ENCODE measurements at regions not wholly inside any gene's neighbourhood (a gene's known extent, or its start where the extent isn't known, plus 50 kb on each side); places are given as distances from the start of the nearest gene placed in this dataset.

- TF ChIP-seq CTCF (IDR thresholded peaks at IDR 0.05; ENCODE audit: borderline replicate concordance, extremely low read depth, insufficient read depth): no peak
- H3K27me3 ChIP-seq (ENCODE audit: control insufficient read depth, insufficient read depth, low read length): no peaks in the 10 kb centered on the region
- FAIRE-seq (no peak), DNase-seq (no peak)
- no peaks in the 10 kb centered on the region for H3K9me3 ChIP-seq (ENCODE audit: control insufficient read depth in 2 of 3, insufficient read depth in 1 of 3, low read length in 3 of 3)
- intact Hi-C loops (cut with DNase I): no loop called here
- no peak overlapping the region for H3K27ac ChIP-seq (ENCODE audit: low read depth in 2 of 2, low read length in 2 of 2)
- H3K4me3 ChIP-seq (ENCODE audit: low read length in 3 of 3): no peak overlapping the region
- H3K36me3 ChIP-seq (ENCODE audit: control insufficient read depth in 2 of 3, insufficient read depth in 3 of 3, low read length in 3 of 3): no peaks in the 10 kb centered on the region
- H3K9ac ChIP-seq (ENCODE audit: low read length in 3 of 3): no peak overlapping the region
- H3K4me1 ChIP-seq (ENCODE audit: control insufficient read depth in 2 of 3, insufficient read depth in 2 of 3, low read depth in 1 of 3, low read length in 3 of 3): no peaks in the 10 kb centered on the region
Observed at GRCh38 chr4:84433633-84434222, 65.4 kb downstream of the NKX6-1 start.

- no peak for TF ChIP-seq CTCF (IDR thresholded peaks at IDR 0.05; ENCODE audit: borderline replicate concordance, extremely low read depth, insufficient read depth)
- DNase-seq: no peak
- H3K36me3 ChIP-seq (ENCODE audit: control insufficient read depth in 2 of 3, insufficient read depth in 3 of 3, low read length in 3 of 3): no peaks in the 10 kb centered on the region
Observed at GRCh38 chr4:84432713-84433112, 66.4 kb downstream of the NKX6-1 start.

GRCh38 chr4:84420608-84421007, 78.5 kb downstream of the NKX6-1 start:
- no peak for FAIRE-seq
- no peak for TF ChIP-seq CTCF (IDR thresholded peaks at IDR 0.05; ENCODE audit: borderline replicate concordance, extremely low read depth, insufficient read depth)

More at GRCh38 chr4:84432713-84433112, 66.4 kb downstream of the NKX6-1 start:
- H3K4me3 ChIP-seq (ENCODE audit: low read length in 3 of 3): no peak overlapping the region
- H3K9ac ChIP-seq (ENCODE audit: low read length in 3 of 3): no peak overlapping the region
- no peak for FAIRE-seq
- no peaks in the 10 kb centered on the region for H3K9me3 ChIP-seq (ENCODE audit: control insufficient read depth in 2 of 3, insufficient read depth in 1 of 3, low read length in 3 of 3)
- intact Hi-C loops (cut with DNase I): no loop called here
- no peaks in the 10 kb centered on the region for H3K4me1 ChIP-seq (ENCODE audit: control insufficient read depth in 2 of 3, insufficient read depth in 2 of 3, low read depth in 1 of 3, low read length in 3 of 3)
- no peak overlapping the region for H3K27ac ChIP-seq (ENCODE audit: low read depth in 2 of 2, low read length in 2 of 2)
- H3K27me3 ChIP-seq (ENCODE audit: control insufficient read depth, insufficient read depth, low read length): no peaks in the 10 kb centered on the region

GRCh38 chr4:84419201-84419600, 79.9 kb downstream of the NKX6-1 start:
- no peak for TF ChIP-seq CTCF (IDR thresholded peaks at IDR 0.05; ENCODE audit: borderline replicate concordance, extremely low read depth, insufficient read depth)
- H3K4me3 ChIP-seq (ENCODE audit: low read length in 3 of 3): no peak overlapping the region
- no peaks in the 10 kb centered on the region for H3K4me1 ChIP-seq (ENCODE audit: control insufficient read depth in 2 of 3, insufficient read depth in 2 of 3, low read depth in 1 of 3, low read length in 3 of 3)
- H3K9me3 ChIP-seq (ENCODE audit: control insufficient read depth in 2 of 3, insufficient read depth in 1 of 3, low read length in 3 of 3): no peaks in the 10 kb centered on the region
- H3K27me3 ChIP-seq (ENCODE audit: control insufficient read depth, insufficient read depth, low read length): no peaks in the 10 kb centered on the region
- H3K27ac ChIP-seq (ENCODE audit: low read depth in 2 of 2, low read length in 2 of 2): no peak overlapping the region
- H3K36me3 ChIP-seq (ENCODE audit: control insufficient read depth in 2 of 3, insufficient read depth in 3 of 3, low read length in 3 of 3): no peaks in the 10 kb centered on the region
- intact Hi-C loops (cut with DNase I): no loop called here
- H3K9ac ChIP-seq (ENCODE audit: low read length in 3 of 3): no peak overlapping the region
- FAIRE-seq (no peak), DNase-seq (peak in 3 of 5 donors; percentile 17 to 82 (median 55))

More at GRCh38 chr4:84420608-84421007, 78.5 kb downstream of the NKX6-1 start:
- H3K27me3 ChIP-seq (ENCODE audit: control insufficient read depth, insufficient read depth, low read length): no peaks in the 10 kb centered on the region
- intact Hi-C loops (cut with DNase I): no loop called here
- no peak overlapping the region for H3K27ac ChIP-seq (ENCODE audit: low read depth in 2 of 2, low read length in 2 of 2)
- H3K9me3 ChIP-seq (ENCODE audit: control insufficient read depth in 2 of 3, insufficient read depth in 1 of 3, low read length in 3 of 3): peaks cover 0 to 3% (median 0%) of the 10 kb centered on the region in 3 donors
- no peak overlapping the region for H3K4me3 ChIP-seq (ENCODE audit: low read length in 3 of 3)
- H3K36me3 ChIP-seq (ENCODE audit: control insufficient read depth in 2 of 3, insufficient read depth in 3 of 3, low read length in 3 of 3): no peaks in the 10 kb centered on the region
- no peak overlapping the region for H3K9ac ChIP-seq (ENCODE audit: low read length in 3 of 3)
- no peaks in the 10 kb centered on the region for H3K4me1 ChIP-seq (ENCODE audit: control insufficient read depth in 2 of 3, insufficient read depth in 2 of 3, low read depth in 1 of 3, low read length in 3 of 3)
- DNase-seq: no peak
